ENCODE measurements at regions not wholly inside any gene's neighbourhood (a gene's known extent, or its start where the extent isn't known, plus 50 kb on each side); places are given as distances from the start of the nearest gene placed in this dataset.

GRCh38 chr18:55054021-55054990, 95.0 kb upstream of the CCDC68 start:
- DNase-seq (ENCODE audit: low read depth in 1 of 2, low spot score in 1 of 2), result no peak
- in situ Hi-C loops (cut with HindIII; ENCODE audit: low pct_unique_long_range_greater_than_20kb, low sequenced_read_pairs), result no loop called here
- TF ChIP-seq JUND (IDR thresholded peaks at IDR 0.05; ENCODE audit: low read depth), result no peak

GRCh38 chr18:55048892-55049291, 89.6 kb upstream of the CCDC68 start:
- in situ Hi-C loops (cut with HindIII; ENCODE audit: low pct_unique_long_range_greater_than_20kb, low sequenced_read_pairs), result no loop called here
- no peak for TF ChIP-seq JUND (IDR thresholded peaks at IDR 0.05; ENCODE audit: low read depth)
- DNase-seq (ENCODE audit: low read depth in 1 of 2, low spot score in 1 of 2), result no peak

GRCh38 chr18:55047546-55047945, 88.3 kb upstream of the CCDC68 start:
- no peak for DNase-seq (ENCODE audit: low read depth in 1 of 2, low spot score in 1 of 2)
- TF ChIP-seq JUND (IDR thresholded peaks at IDR 0.05; ENCODE audit: low read depth), result no peak
- in situ Hi-C loops (cut with HindIII; ENCODE audit: low pct_unique_long_range_greater_than_20kb, low sequenced_read_pairs), result no loop called here

GRCh38 chr18:55041366-55041765, 82.1 kb upstream of the CCDC68 start:
- TF ChIP-seq JUND (IDR thresholded peaks at IDR 0.05; ENCODE audit: low read depth), result no peak
- no peak for DNase-seq (ENCODE audit: low read depth in 1 of 2, low spot score in 1 of 2)
- in situ Hi-C loops (cut with HindIII; ENCODE audit: low pct_unique_long_range_greater_than_20kb, low sequenced_read_pairs), result no loop called here

- in situ Hi-C loops (cut with HindIII; ENCODE audit: low pct_unique_long_range_greater_than_20kb, low sequenced_read_pairs), result no loop called here
- no peak for DNase-seq (ENCODE audit: low read depth in 1 of 2, low spot score in 1 of 2)
- no peak for TF ChIP-seq JUND (IDR thresholded peaks at IDR 0.05; ENCODE audit: low read depth)
Measured at GRCh38 chr18:55038162-55038561, 78.9 kb upstream of the CCDC68 start.

GRCh38 chr18:55034742-55035141, 75.5 kb upstream of the CCDC68 start:
- in situ Hi-C loops (cut with HindIII; ENCODE audit: low pct_unique_long_range_greater_than_20kb, low sequenced_read_pairs), result no loop called here
- no peak for TF ChIP-seq JUND (IDR thresholded peaks at IDR 0.05; ENCODE audit: low read depth)
- no peak for DNase-seq (ENCODE audit: low read depth in 1 of 2, low spot score in 1 of 2)

GRCh38 chr18:55031979-55032378, 72.7 kb upstream of the CCDC68 start:
- TF ChIP-seq JUND (IDR thresholded peaks at IDR 0.05; ENCODE audit: low read depth), result no peak
- DNase-seq (ENCODE audit: low read depth in 1 of 2, low spot score in 1 of 2), result peak in 1 of 2 experiments; percentile 49
- in situ Hi-C loops (cut with HindIII; ENCODE audit: low pct_unique_long_range_greater_than_20kb, low sequenced_read_pairs), result no loop called here

- in situ Hi-C loops (cut with HindIII; ENCODE audit: low pct_unique_long_range_greater_than_20kb, low sequenced_read_pairs), result no loop called here
- DNase-seq (ENCODE audit: low read depth in 1 of 2, low spot score in 1 of 2), result no peak
- no peak for TF ChIP-seq JUND (IDR thresholded peaks at IDR 0.05; ENCODE audit: low read depth)
Measured at GRCh38 chr18:55031576-55031975, 72.3 kb upstream of the CCDC68 start.

GRCh38 chr18:55031164-55031563, 71.9 kb upstream of the CCDC68 start:
- in situ Hi-C loops (cut with HindIII; ENCODE audit: low pct_unique_long_range_greater_than_20kb, low sequenced_read_pairs), result no loop called here
- TF ChIP-seq JUND (IDR thresholded peaks at IDR 0.05; ENCODE audit: low read depth), result no peak
- DNase-seq (ENCODE audit: low read depth in 1 of 2, low spot score in 1 of 2), result no peak

- no peak for TF ChIP-seq JUND (IDR thresholded peaks at IDR 0.05; ENCODE audit: low read depth)
- DNase-seq (ENCODE audit: low read depth in 1 of 2, low spot score in 1 of 2), result no peak
- in situ Hi-C loops (cut with HindIII; ENCODE audit: low pct_unique_long_range_greater_than_20kb, low sequenced_read_pairs), result no loop called here
Measured at GRCh38 chr18:55024564-55024963, 65.3 kb upstream of the CCDC68 start.

- no peak for DNase-seq (ENCODE audit: low read depth in 1 of 2, low spot score in 1 of 2)
- no peak for TF ChIP-seq JUND (IDR thresholded peaks at IDR 0.05; ENCODE audit: low read depth)
- in situ Hi-C loops (cut with HindIII; ENCODE audit: low pct_unique_long_range_greater_than_20kb, low sequenced_read_pairs), result no loop called here
Measured at GRCh38 chr18:55018602-55019001, 59.3 kb upstream of the CCDC68 start.

GRCh38 chr18:55014095-55014494, 54.8 kb upstream of the CCDC68 start:
- DNase-seq (ENCODE audit: low read depth in 1 of 2, low spot score in 1 of 2), result no peak
- in situ Hi-C loops (cut with HindIII; ENCODE audit: low pct_unique_long_range_greater_than_20kb, low sequenced_read_pairs), result no loop called here
- TF ChIP-seq JUND (IDR thresholded peaks at IDR 0.05; ENCODE audit: low read depth), result no peak

- no peak for TF ChIP-seq JUND (IDR thresholded peaks at IDR 0.05; ENCODE audit: low read depth)
- in situ Hi-C loops (cut with HindIII; ENCODE audit: low pct_unique_long_range_greater_than_20kb, low sequenced_read_pairs), result no loop called here
- no peak for DNase-seq (ENCODE audit: low read depth in 1 of 2, low spot score in 1 of 2)
Measured at GRCh38 chr18:55013685-55014084, 54.4 kb upstream of the CCDC68 start.
